Panc1 (cell line): ENCODE measurements at regions not wholly inside any gene's neighbourhood (a gene's known extent, or its start where the extent isn't known, plus 50 kb on each side); places are given as distances from the start of the nearest gene placed in this dataset.

ENCODE experiments used
- ATAC-seq: fragments of 200-7000 bp; cut with Tn5 transposase; 2 replicates; pipeline ENCODE4 v1.9.1; 2020; ENCODE audit warnings: mild to moderate bottlenecking, moderate library complexity
- BruUV-seq: library from RNA; stranded (reverse); fragments of 400-500 nt; replicated peaks from 2 replicates; lab custom pipeline; 2021; lab: Mats Ljungman, UMichigan
- CTCF ChIA-PET: fragments of 300-600 bp; sonication (Branson Sonifier 250); formaldehyde crosslinking; loops from one replicate; lab custom pipeline; 2022; ENCODE audit warnings: antibody characterized with exemption; lab: Charles Lee
- POLR2A ChIA-PET: fragments of 300-600 bp; sonication (Branson Sonifier 250); formaldehyde crosslinking; loops from one replicate; lab custom pipeline; 2022; ENCODE audit warnings: antibody characterized with exemption; lab: Charles Lee
- DNase-seq: peaks from one replicate; pipeline ENCODE4 v3.0.0-alpha.2; 2010; ENCODE audit warnings: low read depth, low spot score
- H3K27ac ChIP-seq: 2 replicates; pipeline ENCODE4 v1.5.1; 2011; ENCODE audit warnings: mild to moderate bottlenecking, low read length, inconsistent platforms
- H3K27me3 ChIP-seq: fragments of 200-500 bp; sonication (Bioruptor generic); 2 replicates; pipeline ENCODE4 v1.6.0; 2014; ENCODE audit warnings: low read length, inconsistent platforms; ENCODE audit not compliant: control insufficient read depth, insufficient read depth
- H3K36me3 ChIP-seq: fragments of 200-500 bp; sonication (Bioruptor generic); 2 replicates; pipeline ENCODE4 v1.5.1; 2014; ENCODE audit warnings: inconsistent platforms, mild to moderate bottlenecking, low read length, moderate library complexity; ENCODE audit not compliant: control insufficient read depth, insufficient read depth
- H3K4me1 ChIP-seq: 2 replicates; pipeline ENCODE4 v1.5.1; 2011; ENCODE audit warnings: inconsistent platforms, mild to moderate bottlenecking, low read length, moderate library complexity; ENCODE audit not compliant: control insufficient read depth, insufficient read depth
- H3K4me3 ChIP-seq, 2 experiments: 2 replicates each; pipeline ENCODE4 v1.5.1; 2011 to 2012; ENCODE audit warnings: low read depth in 2 of 2, low read length in 2 of 2, mild to moderate bottlenecking in 2 of 2, inconsistent platforms in 1 of 2, moderate library complexity in 1 of 2
- H3K9me3 ChIP-seq: fragments of 200-500 bp; sonication (Bioruptor generic); 2 replicates; pipeline ENCODE4 v1.5.1; 2014; ENCODE audit warnings: low read depth, mild to moderate bottlenecking, inconsistent platforms, low read length, moderate library complexity; ENCODE audit not compliant: control insufficient read depth, insufficient read depth
- CTCF ChIP-seq: fragments of 450-650 bp; IDR thresholded peaks from 2 replicates; pipeline ENCODE4 v1.5.1; 2017; ENCODE audit warnings: mild to moderate bottlenecking
- POLR2AphosphoS5 ChIP-seq: IDR thresholded peaks from 2 replicates; pipeline ENCODE4 v1.6.1; 2012; ENCODE audit warnings: mild to moderate bottlenecking, low read depth, low read length, moderate library complexity
- REST ChIP-seq, 2 experiments: IDR thresholded peaks; 2 replicates each; pipeline ENCODE4 v1.6.1; 2011 to 2012; ENCODE audit warnings: low read depth in 2 of 2, control low read depth in 1 of 2, low read length in 1 of 2, mild to moderate bottlenecking in 1 of 2, moderate library complexity in 1 of 2; ENCODE audit not compliant: insufficient read depth in 1 of 2
- SIN3A ChIP-seq: IDR thresholded peaks from 2 replicates; pipeline ENCODE4 v1.6.1; 2012; ENCODE audit warnings: low read depth, mild to moderate bottlenecking, low read length, moderate library complexity, borderline replicate concordance; ENCODE audit not compliant: insufficient read depth
- TCF7L2 ChIP-seq: IDR thresholded peaks from 2 replicates; pipeline ENCODE4 v1.6.1; 2011; ENCODE audit warnings: mild to moderate bottlenecking, low read depth, low read length, inconsistent platforms
- in situ Hi-C: cut with HindIII; loops from 2 replicates; pipeline ENCODE4 v1.10.0; 2016; ENCODE audit warnings: low sequenced_read_pairs, low pct_unique_long_range_greater_than_20kb
- intact Hi-C: fragments of 100-400 bp; cut with micrococcal nuclease; formaldehyde crosslinking; loops from one replicate; pipeline ENCODE4 v1.10.0; 2022; ENCODE audit not compliant: unreplicated experiment

- ATAC-seq (no peak), DNase-seq (no peak)
- intact Hi-C loops: no loop called here
- Histone ChIP-seq H3K36me3 (no peaks in the 10 kb centered on the region), H3K4me1 (no peaks in the 10 kb centered on the region), H3K9me3 (no peaks in the 10 kb centered on the region), H3K27me3 (no peaks in the 10 kb centered on the region), H3K27ac (no peak overlapping the region), H3K4me3 (no peak overlapping the region)
- in situ Hi-C loops: no loop called here
- POLR2A ChIA-PET: no interaction called here
- TF ChIP-seq TCF7L2: no peak
- CTCF ChIA-PET: no interaction called here
- BruUV-seq: no TSS peak
Observed at GRCh38 chr4:125003840-125004239, 291.3 kb upstream of the ANKRD50 start.

GRCh38 chr4:124997991-124998390 is 285.5 kb upstream of the ANKRD50 start:
- DNase-seq (no peak), ATAC-seq (no peak)
- H3K36me3 ChIP-seq: no peaks in the 10 kb centered on the region
- no peaks in the 10 kb centered on the region for H3K27me3 ChIP-seq
- TF ChIP-seq SIN3A (no peak), POLR2AphosphoS5 (no peak), REST (IDR thresholded peaks at IDR 0.05; ENCODE audit: insufficient read depth in 1 of 2, low read depth in 2 of 2, low read length in 1 of 2) (no peak), TCF7L2 (no peak), CTCF (no peak)
- ChIA-PET CTCF (no interaction called here), POLR2A (no interaction called here)
- no TSS peak for BruUV-seq
- no peak overlapping the region for H3K27ac ChIP-seq
- H3K9me3 ChIP-seq: no peaks in the 10 kb centered on the region
- intact Hi-C loops: no loop called here
- in situ Hi-C loops: no loop called here
- H3K4me3 ChIP-seq: no peak overlapping the region
- H3K4me1 ChIP-seq: no peaks in the 10 kb centered on the region

- in situ Hi-C loops: no loop called here
- Histone ChIP-seq H3K4me3 (no peak overlapping the region), H3K27me3 (no peaks in the 10 kb centered on the region), H3K9me3 (no peaks in the 10 kb centered on the region), H3K4me1 (no peaks in the 10 kb centered on the region), H3K36me3 (no peaks in the 10 kb centered on the region), H3K27ac (no peak overlapping the region)
- ChIA-PET POLR2A (no interaction called here), CTCF (no interaction called here)
- no peak for DNase-seq
- ATAC-seq: no peak
- TF ChIP-seq REST (IDR thresholded peaks at IDR 0.05; ENCODE audit: insufficient read depth in 1 of 2, low read depth in 2 of 2, low read length in 1 of 2) (no peak), SIN3A (no peak), POLR2AphosphoS5 (no peak), TCF7L2 (no peak), CTCF (no peak)
- intact Hi-C loops: no loop called here
- no TSS peak for BruUV-seq
Observed at GRCh38 chr4:124997124-124997523, 284.6 kb upstream of the ANKRD50 start.
